ENCODE measurements at regions not wholly inside any gene's neighbourhood (a gene's known extent, or its start where the extent isn't known, plus 50 kb on each side); places are given as distances from the start of the nearest gene placed in this dataset.
"Not testable (repeated sequence)": the region's sequence is repeated elsewhere in the genome, so short reads cannot be mapped to it uniquely, and the experiment has no call there.

DNA sequence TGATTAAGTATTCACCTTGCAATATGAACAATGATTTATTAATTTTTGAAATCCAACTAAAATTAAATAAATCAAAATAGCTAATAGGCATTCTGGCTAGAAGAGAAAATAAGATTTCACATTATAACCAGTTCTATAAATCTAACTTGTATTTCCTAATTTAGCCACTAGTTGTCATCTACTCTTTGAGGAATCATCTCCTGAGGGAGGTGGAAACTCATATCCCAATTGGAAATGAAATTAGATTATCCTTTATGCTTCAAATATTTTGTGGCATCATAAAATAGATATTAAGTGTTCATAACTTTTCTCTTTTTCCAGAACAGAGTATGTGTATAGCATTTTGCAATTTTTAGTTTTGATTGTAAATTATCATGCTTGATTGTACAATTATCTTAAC lies 558.5 kb upstream of the DIAPH2 start:
- H3K27me3 ChIP-seq (ENCODE audit: control insufficient read depth, insufficient read depth, low read length, poor library complexity, severe bottlenecking), result no peaks in the 10 kb centered on the region
- no peak overlapping the region for H3K4me3 ChIP-seq (ENCODE audit: insufficient read depth, low read depth, low read length)
- H3K36me3 ChIP-seq (ENCODE audit: control insufficient read depth, insufficient read depth, low read length), result no peaks in the 10 kb centered on the region
- H3K9me3 ChIP-seq (ENCODE audit: control insufficient read depth, low read length), result no peaks in the 10 kb centered on the region
- H3K27ac ChIP-seq (ENCODE audit: insufficient read depth, low read depth, low read length, poor library complexity, severe bottlenecking), result no peak overlapping the region
- no peaks in the 10 kb centered on the region for H3K4me1 ChIP-seq (ENCODE audit: control insufficient read depth, insufficient read depth, low read length)

DNA sequence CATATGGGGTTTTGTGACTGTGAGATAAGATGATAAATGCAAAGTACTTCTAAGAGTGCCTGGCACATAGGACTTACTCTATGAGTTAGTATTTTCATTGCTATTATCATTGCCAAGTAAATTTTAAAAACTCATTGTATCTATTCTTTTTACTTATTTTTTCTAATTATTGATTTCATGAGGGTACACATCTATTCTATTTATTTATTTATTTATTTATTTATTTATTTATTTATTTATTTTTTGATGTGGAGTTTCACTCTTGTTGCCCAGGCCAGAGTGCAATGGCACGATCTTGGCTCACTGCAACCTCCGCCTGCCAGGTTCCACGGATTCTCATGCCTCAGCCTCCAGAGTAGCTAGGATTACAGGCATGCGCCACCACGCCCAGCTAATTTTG lies 556.6 kb upstream of the DIAPH2 start:
- not testable (repeated sequence) for H3K4me3 ChIP-seq (ENCODE audit: insufficient read depth, low read depth, low read length); H3K36me3 ChIP-seq (ENCODE audit: control insufficient read depth, insufficient read depth, low read length); H3K27ac ChIP-seq (ENCODE audit: insufficient read depth, low read depth, low read length, poor library complexity, severe bottlenecking); H3K9me3 ChIP-seq (ENCODE audit: control insufficient read depth, low read length); H3K27me3 ChIP-seq (ENCODE audit: control insufficient read depth, insufficient read depth, low read length, poor library complexity, severe bottlenecking); H3K4me1 ChIP-seq (ENCODE audit: control insufficient read depth, insufficient read depth, low read length)
- 88 to 97% methylated on average over 5 of the region's 5 CpGs for WGBS, 2 experiments

DNA sequence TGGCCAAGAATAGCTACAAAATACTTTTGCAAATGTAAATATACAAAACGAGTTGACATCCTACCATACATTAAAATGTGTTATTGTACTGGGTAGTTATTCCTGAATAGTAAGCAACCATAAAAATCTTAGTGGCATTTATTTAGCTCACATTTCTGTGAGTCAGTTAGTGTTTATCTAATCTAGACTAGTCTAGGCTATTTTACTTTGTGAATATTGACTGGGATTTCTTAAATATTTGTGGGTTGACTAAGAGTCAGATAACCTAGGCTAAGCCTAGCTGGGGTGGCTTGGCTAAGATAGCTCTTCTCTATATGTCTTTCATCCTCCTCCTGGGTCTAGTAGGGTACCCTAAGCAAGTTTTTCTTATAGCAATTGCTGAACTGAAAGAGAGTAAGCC lies 543.8 kb upstream of the DIAPH2 start:
- Histone ChIP-seq H3K4me1 (ENCODE audit: control insufficient read depth, insufficient read depth, low read length) (no peaks in the 10 kb centered on the region), H3K4me3 (ENCODE audit: insufficient read depth, low read depth, low read length) (no peak overlapping the region), H3K27me3 (ENCODE audit: control insufficient read depth, insufficient read depth, low read length, poor library complexity, severe bottlenecking) (no peaks in the 10 kb centered on the region), H3K9me3 (ENCODE audit: control insufficient read depth, low read length) (no peaks in the 10 kb centered on the region), H3K27ac (ENCODE audit: insufficient read depth, low read depth, low read length, poor library complexity, severe bottlenecking) (no peak overlapping the region), H3K36me3 (ENCODE audit: control insufficient read depth, insufficient read depth, low read length) (no peaks in the 10 kb centered on the region)
- WGBS, 2 experiments, result no CpG with 5 or more reads among the region's 1 CpG

DNA sequence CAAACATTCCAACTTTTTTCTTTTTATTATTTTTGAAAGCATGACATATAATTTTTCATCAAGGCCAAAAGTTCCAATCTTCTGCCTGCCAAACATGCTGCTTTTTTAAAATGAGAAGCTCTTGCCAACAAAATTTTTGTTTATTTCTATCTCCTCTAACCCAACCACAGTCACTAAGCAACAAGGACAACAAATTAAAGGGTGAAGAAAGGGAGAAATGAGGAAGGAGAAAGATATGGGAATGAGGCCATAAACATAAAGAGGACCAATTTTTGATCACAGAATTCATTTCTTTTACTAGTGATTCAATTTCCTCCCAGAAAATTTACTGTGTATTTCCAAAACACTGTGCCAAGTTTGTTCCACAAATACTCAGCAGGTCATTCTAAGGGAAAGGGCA lies 537.0 kb upstream of the DIAPH2 start:
- Histone ChIP-seq H3K27me3 (ENCODE audit: control insufficient read depth, insufficient read depth, low read length, poor library complexity, severe bottlenecking) (no peaks in the 10 kb centered on the region), H3K9me3 (ENCODE audit: control insufficient read depth, low read length) (no peaks in the 10 kb centered on the region), H3K4me3 (ENCODE audit: insufficient read depth, low read depth, low read length) (no peak overlapping the region), H3K27ac (ENCODE audit: insufficient read depth, low read depth, low read length, poor library complexity, severe bottlenecking) (no peak overlapping the region), H3K36me3 (ENCODE audit: control insufficient read depth, insufficient read depth, low read length) (no peaks in the 10 kb centered on the region), H3K4me1 (ENCODE audit: control insufficient read depth, insufficient read depth, low read length) (no peaks in the 10 kb centered on the region)

DNA sequence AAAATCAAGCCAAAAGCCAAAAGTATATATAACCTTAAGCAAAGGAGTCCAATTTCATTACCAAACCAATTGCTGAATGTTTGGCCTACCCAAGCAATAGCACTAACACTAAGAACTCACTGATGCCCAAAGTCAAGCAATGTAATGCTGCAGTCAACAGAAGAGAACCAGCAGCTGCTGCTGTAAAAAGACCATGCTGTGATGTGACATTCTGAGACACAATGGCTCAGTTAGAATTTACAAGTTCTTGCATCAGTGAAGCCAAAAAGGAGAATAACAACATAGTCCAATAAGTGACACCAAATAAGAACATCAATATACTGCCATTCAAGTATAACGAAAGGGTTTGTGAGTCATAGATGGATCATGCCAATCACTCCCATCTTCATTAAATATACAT lies 514.0 kb upstream of the DIAPH2 start:
- no peak overlapping the region for H3K27ac ChIP-seq (ENCODE audit: insufficient read depth, low read depth, low read length, poor library complexity, severe bottlenecking)
- no peaks in the 10 kb centered on the region for H3K9me3 ChIP-seq (ENCODE audit: control insufficient read depth, low read length)
- no peak overlapping the region for H3K4me3 ChIP-seq (ENCODE audit: insufficient read depth, low read depth, low read length)
- no peaks in the 10 kb centered on the region for H3K27me3 ChIP-seq (ENCODE audit: control insufficient read depth, insufficient read depth, low read length, poor library complexity, severe bottlenecking)
- H3K36me3 ChIP-seq (ENCODE audit: control insufficient read depth, insufficient read depth, low read length), result no peaks in the 10 kb centered on the region
- no peaks in the 10 kb centered on the region for H3K4me1 ChIP-seq (ENCODE audit: control insufficient read depth, insufficient read depth, low read length)
- 100% methylated on average over 1 of the region's 1 CpG; no CpG with 5 or more reads in 1 of the 2 experiments for WGBS, 2 experiments

DNA sequence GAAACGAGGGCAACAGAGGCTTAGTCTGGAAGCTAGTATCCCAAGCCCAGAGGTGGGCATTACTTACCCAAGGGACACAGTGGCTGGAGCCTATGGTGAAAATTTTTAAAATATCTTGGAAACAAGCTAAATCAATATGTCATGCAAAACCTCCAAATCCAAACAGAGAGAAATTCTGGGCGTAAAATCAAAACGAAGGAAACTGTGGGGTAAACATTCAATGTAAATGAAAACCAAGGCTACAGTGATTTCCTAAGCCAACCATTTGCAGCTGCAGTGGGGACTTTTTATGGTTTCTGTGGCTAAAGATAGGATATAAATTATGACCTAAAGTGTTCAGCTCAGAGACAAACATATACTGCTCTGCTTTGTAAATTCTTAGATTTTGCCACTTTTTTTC lies 507.7 kb upstream of the DIAPH2 start:
- no peaks in the 10 kb centered on the region for H3K36me3 ChIP-seq (ENCODE audit: control insufficient read depth, insufficient read depth, low read length)
- H3K4me1 ChIP-seq (ENCODE audit: control insufficient read depth, insufficient read depth, low read length), result no peaks in the 10 kb centered on the region
- no peaks in the 10 kb centered on the region for H3K27me3 ChIP-seq (ENCODE audit: control insufficient read depth, insufficient read depth, low read length, poor library complexity, severe bottlenecking)
- H3K9me3 ChIP-seq (ENCODE audit: control insufficient read depth, low read length), result no peaks in the 10 kb centered on the region
- 90 to 100% methylated on average over 1 to 3 of the region's 3 CpGs for WGBS, 2 experiments
- H3K27ac ChIP-seq (ENCODE audit: insufficient read depth, low read depth, low read length, poor library complexity, severe bottlenecking), result no peak overlapping the region
- H3K4me3 ChIP-seq (ENCODE audit: insufficient read depth, low read depth, low read length), result no peak overlapping the region

DNA sequence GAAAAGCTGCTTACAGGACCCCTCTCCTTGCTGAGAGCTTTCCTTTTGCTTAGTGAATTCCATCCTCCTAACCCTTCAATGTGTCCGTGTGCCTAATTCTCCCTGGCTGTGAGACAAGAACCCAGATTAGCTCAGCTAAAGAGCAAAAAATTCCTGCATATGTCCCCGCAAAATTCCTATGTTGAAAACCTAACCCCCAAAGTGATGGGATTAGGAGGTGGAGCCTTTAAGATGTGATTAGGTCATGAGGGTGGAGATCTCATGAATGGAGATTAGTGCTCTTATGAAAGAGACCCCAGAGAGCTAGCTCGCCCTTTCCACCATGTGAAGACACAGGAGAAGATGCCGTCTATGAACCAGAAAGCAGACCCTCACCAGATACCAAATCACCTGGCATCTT lies 503.0 kb upstream of the DIAPH2 start:
- Histone ChIP-seq H3K4me1 (ENCODE audit: control insufficient read depth, insufficient read depth, low read length) (no peaks in the 10 kb centered on the region), H3K36me3 (ENCODE audit: control insufficient read depth, insufficient read depth, low read length) (no peaks in the 10 kb centered on the region), H3K9me3 (ENCODE audit: control insufficient read depth, low read length) (no peaks in the 10 kb centered on the region), H3K4me3 (ENCODE audit: insufficient read depth, low read depth, low read length) (no peak overlapping the region), H3K27me3 (ENCODE audit: control insufficient read depth, insufficient read depth, low read length, poor library complexity, severe bottlenecking) (no peaks in the 10 kb centered on the region), H3K27ac (ENCODE audit: insufficient read depth, low read depth, low read length, poor library complexity, severe bottlenecking) (no peak overlapping the region)
- 44 to 56% methylated on average over 3 to 4 of the region's 4 CpGs for WGBS, 2 experiments

DNA sequence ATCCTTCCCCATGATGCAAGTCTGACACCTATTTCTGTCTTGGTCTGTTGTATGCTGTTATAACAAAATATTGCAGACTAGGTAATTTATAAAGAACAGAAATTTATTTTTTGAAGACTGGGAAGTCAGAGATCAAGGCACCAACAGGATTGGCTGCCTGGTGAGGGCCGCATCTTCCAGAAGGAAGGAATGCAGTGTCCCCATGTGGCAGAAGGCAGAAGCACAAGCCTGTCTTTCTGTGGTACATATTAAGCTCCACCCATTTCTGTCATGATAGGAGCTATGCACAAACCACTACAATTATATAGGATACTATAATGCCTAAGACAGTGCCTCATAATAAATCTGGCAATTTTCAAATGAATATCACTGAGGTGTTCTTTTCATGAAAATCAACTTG lies 502.3 kb upstream of the DIAPH2 start:
- 67 to 83% methylated on average over 1 of the region's 1 CpG for WGBS, 2 experiments
- Histone ChIP-seq H3K9me3 (ENCODE audit: control insufficient read depth, low read length) (no peaks in the 10 kb centered on the region), H3K27me3 (ENCODE audit: control insufficient read depth, insufficient read depth, low read length, poor library complexity, severe bottlenecking) (no peaks in the 10 kb centered on the region)

DNA sequence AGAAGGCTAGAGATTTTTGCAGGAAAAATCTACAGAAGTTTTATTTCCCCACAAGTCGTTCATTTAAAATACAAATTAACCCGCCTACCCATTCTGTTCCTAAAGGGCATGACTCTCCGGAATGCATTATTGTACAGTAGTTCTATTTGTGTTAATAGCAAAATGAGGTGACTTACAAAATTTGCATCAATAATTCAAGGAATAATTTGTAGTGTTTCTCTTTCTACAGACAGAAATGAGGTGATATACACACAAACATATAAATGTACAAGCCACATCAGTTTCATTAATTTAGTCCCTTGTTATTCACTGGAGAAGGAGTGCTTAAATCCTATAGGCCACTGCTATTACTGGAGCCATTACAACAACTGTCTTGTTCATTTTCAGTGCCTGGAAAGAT lies 501.3 kb upstream of the DIAPH2 start:
- no peak overlapping the region for H3K4me3 ChIP-seq (ENCODE audit: insufficient read depth, low read depth, low read length)
- H3K36me3 ChIP-seq (ENCODE audit: control insufficient read depth, insufficient read depth, low read length), result no peaks in the 10 kb centered on the region
- WGBS, 2 experiments, result 67% methylated on average over 1 of the region's 3 CpGs; no CpG with 5 or more reads in 1 of the 2 experiments
- no peaks in the 10 kb centered on the region for H3K27me3 ChIP-seq (ENCODE audit: control insufficient read depth, insufficient read depth, low read length, poor library complexity, severe bottlenecking)
- H3K27ac ChIP-seq (ENCODE audit: insufficient read depth, low read depth, low read length, poor library complexity, severe bottlenecking), result no peak overlapping the region
- no peaks in the 10 kb centered on the region for H3K9me3 ChIP-seq (ENCODE audit: control insufficient read depth, low read length)
- no peaks in the 10 kb centered on the region for H3K4me1 ChIP-seq (ENCODE audit: control insufficient read depth, insufficient read depth, low read length)

More for the DNA sequence above, 502.3 kb upstream of the DIAPH2 start:
- Histone ChIP-seq H3K27ac (ENCODE audit: insufficient read depth, low read depth, low read length, poor library complexity, severe bottlenecking) (no peak overlapping the region), H3K4me1 (ENCODE audit: control insufficient read depth, insufficient read depth, low read length) (no peaks in the 10 kb centered on the region), H3K4me3 (ENCODE audit: insufficient read depth, low read depth, low read length) (no peak overlapping the region), H3K36me3 (ENCODE audit: control insufficient read depth, insufficient read depth, low read length) (no peaks in the 10 kb centered on the region)

DNA sequence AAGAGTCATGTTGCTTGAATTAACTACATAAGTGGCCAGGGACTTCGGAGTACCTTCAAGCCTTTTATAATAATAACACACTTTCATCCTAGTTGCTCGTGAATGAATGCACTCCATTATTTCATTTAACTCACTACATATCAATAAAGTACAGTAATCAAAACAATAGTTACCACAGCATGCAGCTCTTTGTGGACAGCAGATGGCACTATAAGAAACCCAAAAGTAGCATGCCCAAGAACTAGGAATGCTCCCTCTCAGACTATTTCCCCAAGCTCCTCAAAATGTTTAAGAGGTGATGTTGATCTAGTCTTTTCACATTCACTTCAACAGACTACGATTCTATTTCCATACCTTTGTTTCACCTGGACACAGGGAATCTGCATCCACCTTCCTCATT lies 500.8 kb upstream of the DIAPH2 start:
- Histone ChIP-seq H3K36me3 (ENCODE audit: control insufficient read depth, insufficient read depth, low read length) (no peaks in the 10 kb centered on the region), H3K4me1 (ENCODE audit: control insufficient read depth, insufficient read depth, low read length) (no peaks in the 10 kb centered on the region), H3K27me3 (ENCODE audit: control insufficient read depth, insufficient read depth, low read length, poor library complexity, severe bottlenecking) (no peaks in the 10 kb centered on the region), H3K27ac (ENCODE audit: insufficient read depth, low read depth, low read length, poor library complexity, severe bottlenecking) (no peak overlapping the region), H3K4me3 (ENCODE audit: insufficient read depth, low read depth, low read length) (no peak overlapping the region), H3K9me3 (ENCODE audit: control insufficient read depth, low read length) (no peaks in the 10 kb centered on the region)
- 61 to 62% methylated on average over 3 of the region's 3 CpGs for WGBS, 2 experiments

DNA sequence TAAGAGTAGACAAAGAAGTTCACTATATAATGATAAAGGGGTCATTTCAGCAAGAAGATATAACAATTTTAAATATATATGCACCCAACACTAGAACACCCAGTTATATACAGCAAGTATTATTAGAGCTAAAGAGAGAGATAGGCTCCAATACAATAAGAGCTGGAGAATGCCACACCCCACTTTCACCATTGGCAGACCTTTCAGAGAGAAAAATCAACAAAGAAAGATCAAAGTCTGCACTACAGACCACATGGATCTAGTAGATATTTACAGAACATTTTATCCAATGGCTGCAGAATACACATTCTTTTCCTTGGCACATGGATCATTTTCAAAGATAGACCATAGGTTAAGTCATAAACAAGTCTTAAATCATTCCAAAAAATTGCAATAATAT lies 479.7 kb upstream of the DIAPH2 start:
- Histone ChIP-seq H3K4me3 (ENCODE audit: insufficient read depth, low read depth, low read length) (no peak overlapping the region), H3K27ac (ENCODE audit: insufficient read depth, low read depth, low read length, poor library complexity, severe bottlenecking) (no peak overlapping the region), H3K27me3 (ENCODE audit: control insufficient read depth, insufficient read depth, low read length, poor library complexity, severe bottlenecking) (no peaks in the 10 kb centered on the region), H3K4me1 (ENCODE audit: control insufficient read depth, insufficient read depth, low read length) (no peaks in the 10 kb centered on the region), H3K36me3 (ENCODE audit: control insufficient read depth, insufficient read depth, low read length) (no peaks in the 10 kb centered on the region), H3K9me3 (ENCODE audit: control insufficient read depth, low read length) (no peaks in the 10 kb centered on the region)
